Kasumi-1 (cell line): ENCODE measurements at regions not wholly inside any gene's neighbourhood (a gene's known extent, or its start where the extent isn't known, plus 50 kb on each side); places are given as distances from the start of the nearest gene placed in this dataset.

ENCODE experiments used
- DNase-seq, 2 experiments: peaks; one replicate each; lab custom pipeline; 2025; lab: John Stamatoyannopoulos, UW

GRCh38 chr11:15699978-15700377 lies 585.3 kb downstream of the INSC start:
- DNase-seq, result no peak

GRCh38 chr11:15700456-15700855 lies 585.7 kb downstream of the INSC start:
- no peak for DNase-seq

- DNase-seq, result no peak
Observed at GRCh38 chr11:15704064-15704463, 589.3 kb downstream of the INSC start.

GRCh38 chr11:15704556-15704955 lies 589.8 kb downstream of the INSC start:
- DNase-seq, result no peak

GRCh38 chr11:15705891-15706290 lies 591.2 kb downstream of the INSC start:
- no peak for DNase-seq

- no peak for DNase-seq
Observed at GRCh38 chr11:15707194-15707593, 592.5 kb downstream of the INSC start.

GRCh38 chr11:15707971-15708370 lies 593.2 kb downstream of the INSC start:
- DNase-seq, result no peak

GRCh38 chr11:15710580-15711275 lies 596.0 kb downstream of the INSC start:
- no peak for DNase-seq

GRCh38 chr11:15711311-15711710 lies 596.6 kb downstream of the INSC start:
- no peak for DNase-seq

GRCh38 chr11:15714641-15715399 lies 600.1 kb downstream of the INSC start:
- DNase-seq, result no peak

GRCh38 chr11:15716550-15716949 lies 601.8 kb downstream of the INSC start:
- no peak for DNase-seq

GRCh38 chr11:15720460-15720859 lies 605.7 kb downstream of the INSC start:
- DNase-seq, result no peak

- DNase-seq, result no peak
Observed at GRCh38 chr11:15723966-15724365, 609.2 kb downstream of the INSC start.

- DNase-seq, result no peak
Observed at GRCh38 chr11:15724601-15725000, 609.9 kb downstream of the INSC start.

GRCh38 chr11:15725246-15725645 lies 610.5 kb downstream of the INSC start:
- no peak for DNase-seq

- no peak for DNase-seq
Observed at GRCh38 chr11:15726221-15726746, 611.6 kb downstream of the INSC start.

- no peak for DNase-seq
Observed at GRCh38 chr11:15726893-15727519, 612.3 kb downstream of the INSC start.

- DNase-seq, result no peak
Observed at GRCh38 chr11:15727520-15727914, 612.8 kb downstream of the INSC start.

GRCh38 chr11:15728207-15728606 lies 613.5 kb downstream of the INSC start:
- DNase-seq, result no peak

GRCh38 chr11:15730263-15730994 lies 615.7 kb downstream of the INSC start:
- DNase-seq, result no peak

- no peak for DNase-seq
Observed at GRCh38 chr11:15730995-15731385, 616.3 kb downstream of the INSC start.

GRCh38 chr11:15735706-15736105 lies 620.6 kb downstream of the SOX6 start:
- DNase-seq, result no peak
